ENCODE measurements at regions not wholly inside any gene's neighbourhood (a gene's known extent, or its start where the extent isn't known, plus 50 kb on each side); places are given as distances from the start of the nearest gene placed in this dataset.

DNA sequence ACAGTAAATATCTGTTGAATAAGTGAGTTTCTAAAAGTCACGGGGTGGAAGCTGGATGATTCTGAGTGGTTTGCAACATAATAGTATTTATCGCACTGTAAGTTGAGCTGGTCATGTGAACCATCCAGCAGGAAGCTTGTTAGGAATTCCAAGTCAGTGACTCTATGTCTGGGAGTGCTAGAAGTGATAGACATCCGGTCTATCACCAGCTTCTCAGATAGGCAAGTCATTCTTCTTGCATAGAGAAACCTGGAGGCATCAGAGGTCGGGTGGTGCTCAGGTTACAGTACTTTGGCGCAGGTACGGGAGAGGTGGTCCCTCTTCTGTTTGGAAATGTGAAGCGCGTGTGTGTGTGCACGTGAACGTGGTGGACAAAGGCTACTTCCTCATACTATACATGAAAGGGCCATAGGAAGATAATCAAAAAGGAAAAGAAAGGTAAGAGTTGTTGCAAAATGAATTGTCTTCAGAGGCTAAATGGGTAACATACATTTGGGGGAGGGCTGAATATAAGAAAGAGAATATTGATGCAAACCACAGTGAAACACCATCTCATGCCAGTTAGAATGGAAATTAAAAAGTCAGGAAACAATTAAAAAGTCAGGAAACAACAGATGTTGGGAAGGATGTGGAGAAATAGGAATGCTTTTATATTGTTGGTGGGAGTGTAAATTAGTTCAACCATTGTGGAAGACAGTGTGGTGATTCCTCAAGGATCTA, 299.3 kb upstream of the ZFP64 start:
- intact Hi-C loops (cut with micrococcal nuclease), result no loop called here
- H3K4me1 Mint-ChIP-seq, result peaks cover 8% of the 10 kb centered on the region
- Histone ChIP-seq H3K9ac (ENCODE audit: insufficient read depth, low read length, poor library complexity, severe bottlenecking) (no peak overlapping the region), H3K4me2 (replicated peaks; ENCODE audit: extremely low read depth, low read length, poor library complexity, severe bottlenecking) (no peak overlapping the region), H3K27me3 (ENCODE audit: control insufficient read depth in 2 of 2, insufficient read depth in 2 of 2, low read length in 2 of 2) (peaks cover 21 to 22% of the 10 kb centered on the region in 2 donors), H3K9me3 (replicated peaks in 1 of 2; ENCODE audit: control insufficient read depth in 1 of 2, insufficient read depth in 1 of 2, low read length in 2 of 2) (no peaks in the 10 kb centered on the region), H3K27ac (ENCODE audit: low read depth in 1 of 2, low read length in 2 of 2) (no peak overlapping the region), H3K4me3 (replicated peaks in 1 of 3; ENCODE audit: low read depth in 2 of 3, low read length in 3 of 3) (no peak overlapping the region), H3K36me3 (replicated peaks in 1 of 2; ENCODE audit: control insufficient read depth in 1 of 2, insufficient read depth in 2 of 2, low read length in 2 of 2) (no peaks in the 10 kb centered on the region), H3K79me2 (ENCODE audit: insufficient read depth, low read length) (no peaks in the 10 kb centered on the region), H4K20me1 (ENCODE audit: insufficient read depth, low read length) (no peaks in the 10 kb centered on the region), H2AFZ (ENCODE audit: insufficient read depth, low read depth, low read length, poor library complexity, severe bottlenecking) (no peak overlapping the region), H3K4me1 (ENCODE audit: control insufficient read depth in 1 of 2, insufficient read depth in 2 of 2, low read length in 2 of 2) (no peaks in the 10 kb centered on the region)
- H3K27me3 Mint-ChIP-seq (ENCODE audit: low read depth in 3 of 3), result peaks cover 18 to 27% (median 18%) of the 10 kb centered on the region in 3 donors
- H3K27ac Mint-ChIP-seq, result no peak overlapping the region
- DNase-seq, result no peak
- TF ChIP-seq, protein P1, sequence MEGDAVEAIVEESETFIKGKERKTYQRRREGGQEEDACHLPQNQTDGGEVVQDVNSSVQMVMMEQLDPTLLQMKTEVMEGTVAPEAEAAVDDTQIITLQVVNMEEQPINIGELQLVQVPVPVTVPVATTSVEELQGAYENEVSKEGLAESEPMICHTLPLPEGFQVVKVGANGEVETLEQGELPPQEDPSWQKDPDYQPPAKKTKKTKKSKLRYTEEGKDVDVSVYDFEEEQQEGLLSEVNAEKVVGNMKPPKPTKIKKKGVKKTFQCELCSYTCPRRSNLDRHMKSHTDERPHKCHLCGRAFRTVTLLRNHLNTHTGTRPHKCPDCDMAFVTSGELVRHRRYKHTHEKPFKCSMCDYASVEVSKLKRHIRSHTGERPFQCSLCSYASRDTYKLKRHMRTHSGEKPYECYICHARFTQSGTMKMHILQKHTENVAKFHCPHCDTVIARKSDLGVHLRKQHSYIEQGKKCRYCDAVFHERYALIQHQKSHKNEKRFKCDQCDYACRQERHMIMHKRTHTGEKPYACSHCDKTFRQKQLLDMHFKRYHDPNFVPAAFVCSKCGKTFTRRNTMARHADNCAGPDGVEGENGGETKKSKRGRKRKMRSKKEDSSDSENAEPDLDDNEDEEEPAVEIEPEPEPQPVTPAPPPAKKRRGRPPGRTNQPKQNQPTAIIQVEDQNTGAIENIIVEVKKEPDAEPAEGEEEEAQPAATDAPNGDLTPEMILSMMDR (IDR thresholded peaks at IDR 0.05), result no peak
- 98% methylated on average over 5 of the region's 10 CpGs for WGBS (ENCODE audit: insufficient coverage)
- H3K9me3 Mint-ChIP-seq, result peaks cover 0 to 3% (median 0%) of the 10 kb centered on the region in 7 donors
- no peaks in the 10 kb centered on the region for H3K36me3 Mint-ChIP-seq
- no peak overlapping the region for H3K4me3 Mint-ChIP-seq

DNA sequence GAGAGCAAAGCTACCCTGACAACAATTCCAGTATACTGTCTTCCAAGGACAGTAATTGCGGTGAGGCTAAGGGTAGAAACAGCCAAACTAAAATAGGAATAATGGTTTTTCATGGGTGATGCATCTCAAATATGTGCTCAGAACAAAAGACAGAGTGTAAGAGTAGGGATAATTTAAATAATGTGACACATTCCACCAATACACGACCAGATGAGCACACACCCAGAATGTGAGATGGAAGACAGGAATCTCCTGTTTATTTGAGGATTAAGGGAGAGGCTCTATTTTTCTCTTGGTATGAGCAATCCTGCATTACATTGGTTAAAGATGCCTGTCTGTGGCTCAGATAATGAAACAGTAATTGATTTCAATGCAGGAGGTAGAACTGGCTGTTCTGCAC, 292.9 kb upstream of the ZFP64 start:
- Mint-ChIP-seq H3K27me3 (ENCODE audit: low read depth in 3 of 3) (peaks cover 2 to 4% (median 2%) of the 10 kb centered on the region in 3 donors), H3K4me3 (no peak overlapping the region), H3K36me3 (no peaks in the 10 kb centered on the region), H3K9me3 (peaks cover 0 to 8% (median 2%) of the 10 kb centered on the region in 7 donors), H3K4me1 (no peaks in the 10 kb centered on the region), H3K27ac (no peak overlapping the region)
- intact Hi-C loops (cut with micrococcal nuclease), result no loop called here
- no peak overlapping the region for H3K9ac ChIP-seq (ENCODE audit: insufficient read depth, low read length, poor library complexity, severe bottlenecking)
- TF ChIP-seq, protein P1 (IDR thresholded peaks at IDR 0.05), result no peak
- H3K79me2 ChIP-seq (ENCODE audit: insufficient read depth, low read length), result no peaks in the 10 kb centered on the region
- H2AFZ ChIP-seq (ENCODE audit: insufficient read depth, low read depth, low read length, poor library complexity, severe bottlenecking), result no peak overlapping the region
- no CpG with 5 or more reads among the region's 2 CpGs for WGBS (ENCODE audit: insufficient coverage)
- no peak overlapping the region for H3K4me2 ChIP-seq (replicated peaks; ENCODE audit: extremely low read depth, low read length, poor library complexity, severe bottlenecking)
- no peak for DNase-seq
- H3K27me3 ChIP-seq (ENCODE audit: control insufficient read depth in 2 of 2, insufficient read depth in 2 of 2, low read length in 2 of 2), result no peaks in the 10 kb centered on the region
- H3K27ac ChIP-seq (ENCODE audit: low read depth in 1 of 2, low read length in 2 of 2), result no peak overlapping the region
- no peaks in the 10 kb centered on the region for H3K4me1 ChIP-seq (ENCODE audit: control insufficient read depth in 1 of 2, insufficient read depth in 2 of 2, low read length in 2 of 2)
- no peaks in the 10 kb centered on the region for H4K20me1 ChIP-seq (ENCODE audit: insufficient read depth, low read length)
- H3K4me3 ChIP-seq (replicated peaks in 1 of 3; ENCODE audit: low read depth in 2 of 3, low read length in 3 of 3), result no peak overlapping the region
- no peaks in the 10 kb centered on the region for H3K9me3 ChIP-seq (replicated peaks in 1 of 2; ENCODE audit: control insufficient read depth in 1 of 2, insufficient read depth in 1 of 2, low read length in 2 of 2)
- no peaks in the 10 kb centered on the region for H3K36me3 ChIP-seq (replicated peaks in 1 of 2; ENCODE audit: control insufficient read depth in 1 of 2, insufficient read depth in 2 of 2, low read length in 2 of 2)

Measured in CD14-positive monocyte (primary cell).